NCI-H69 (cell line): ENCODE measurements at regions not wholly inside any gene's neighbourhood (a gene's known extent, or its start where the extent isn't known, plus 50 kb on each side); places are given as distances from the start of the nearest gene placed in this dataset.
A peak's percentile ranks its signal among the peaks of the same experiment; 100 is the strongest.

Experiments used
- DNase-seq: peaks from one replicate; lab custom pipeline; 2025; lab: John Stamatoyannopoulos, UW

DNA sequence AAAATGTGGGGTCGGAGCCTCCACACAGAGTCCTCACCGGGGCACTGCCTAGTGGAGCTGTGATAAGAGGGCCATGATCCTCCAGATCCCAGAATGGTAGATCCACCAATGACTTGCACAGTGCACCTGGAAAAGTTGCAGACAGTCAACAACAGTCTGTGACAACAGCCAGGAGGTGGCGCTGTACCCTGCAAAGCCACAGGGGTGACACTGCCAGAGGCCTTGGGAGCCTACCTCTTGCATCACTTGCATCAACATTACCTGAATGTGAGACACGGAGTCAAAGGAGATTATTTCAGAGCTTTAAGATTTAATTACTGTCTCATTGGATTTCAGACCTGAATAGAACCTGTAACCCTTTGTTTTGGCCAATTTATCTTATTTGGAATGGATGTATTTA, 614.1 kb upstream of the CDH9 start:
- DNase-seq, result peak; percentile 5

- DNase-seq, result no peak
These were observed 600.7 kb upstream of the CDH9 start for GRCh38 chr5:27639005-27639612.

DNA sequence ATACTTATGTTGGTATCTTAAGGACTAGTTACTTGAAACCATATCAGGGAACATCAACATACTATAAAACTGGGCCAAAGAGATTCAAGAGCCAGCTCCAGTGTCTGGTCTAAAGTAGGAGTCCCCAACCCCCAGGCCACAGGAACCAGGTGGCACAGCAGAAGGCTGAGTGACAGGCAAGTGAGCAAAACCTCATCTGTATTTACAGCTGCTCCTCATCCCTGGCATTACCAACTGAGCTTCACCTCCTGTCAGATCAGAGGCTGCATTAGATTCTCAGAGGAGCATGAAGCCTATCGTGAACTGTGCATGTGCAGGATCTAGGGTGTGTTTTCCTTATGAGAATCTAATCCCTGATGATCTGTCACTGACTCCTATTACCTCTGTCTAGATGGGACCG, 581.6 kb upstream of the CDH9 start:
- no peak for DNase-seq

GRCh38 chr5:27612161-27612560, 573.8 kb upstream of the CDH9 start:
- DNase-seq, result no peak

DNA sequence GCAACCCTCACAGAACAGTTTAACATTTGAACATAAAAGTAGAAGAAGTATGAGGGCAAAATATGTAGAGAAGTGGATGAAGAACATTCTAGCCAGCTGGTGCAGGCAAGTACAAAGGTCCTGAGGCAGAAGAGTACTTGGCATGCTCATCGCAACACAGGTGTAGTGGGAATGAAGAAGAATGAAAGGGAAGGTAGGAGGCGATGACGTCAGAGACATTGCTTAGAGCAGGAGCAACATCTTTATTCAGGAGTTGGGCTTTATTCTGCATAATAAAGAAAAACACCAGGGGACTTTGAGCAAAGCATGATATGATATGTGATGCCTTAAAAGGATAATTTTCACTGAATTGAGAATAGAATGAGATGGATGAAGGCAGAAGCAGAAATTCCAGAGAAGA, 570.6 kb upstream of the CDH9 start:
- DNase-seq, result no peak

DNA sequence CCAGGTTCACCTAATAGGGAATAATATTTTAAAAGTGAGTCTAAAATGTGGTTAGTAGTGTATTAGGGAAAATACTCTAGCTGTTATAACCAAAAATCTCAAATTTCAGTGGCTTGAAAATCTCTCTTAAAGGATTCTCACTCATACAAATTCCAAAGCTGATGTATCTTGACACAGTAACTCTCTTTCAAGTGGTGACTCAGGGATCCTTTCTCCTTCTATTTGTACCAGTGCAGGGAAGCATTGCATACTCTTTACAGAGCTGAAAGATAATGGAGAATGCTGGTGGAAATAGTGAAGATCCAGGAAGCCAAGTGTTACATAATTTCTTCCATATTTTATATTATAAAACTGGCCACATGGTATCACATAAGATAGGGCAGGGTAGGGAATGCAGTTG, 560.2 kb upstream of the CDH9 start:
- DNase-seq, result no peak

DNA sequence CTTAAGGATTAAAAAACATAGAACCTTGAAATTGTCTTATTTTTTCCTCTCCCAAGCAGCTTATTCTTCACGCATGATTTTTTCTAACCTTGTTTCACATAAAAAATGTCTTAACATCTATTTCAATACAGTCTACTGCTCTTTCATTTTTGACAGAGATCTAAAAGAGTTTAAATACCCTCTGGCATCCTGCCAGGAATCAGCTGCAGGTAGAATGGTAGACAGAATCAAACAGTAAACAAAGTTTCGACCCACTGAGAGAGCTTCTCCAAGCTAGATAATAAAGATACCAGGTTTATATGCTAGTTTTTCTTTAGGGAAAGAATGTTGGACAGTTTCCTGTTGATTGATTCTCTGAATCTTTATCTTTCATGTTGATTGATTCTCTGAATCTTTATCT, 555.8 kb upstream of the CDH9 start:
- peak; percentile 38 for DNase-seq

- DNase-seq, result no peak
These were observed 553.8 kb upstream of the CDH9 start for GRCh38 chr5:27592231-27592630.

DNA sequence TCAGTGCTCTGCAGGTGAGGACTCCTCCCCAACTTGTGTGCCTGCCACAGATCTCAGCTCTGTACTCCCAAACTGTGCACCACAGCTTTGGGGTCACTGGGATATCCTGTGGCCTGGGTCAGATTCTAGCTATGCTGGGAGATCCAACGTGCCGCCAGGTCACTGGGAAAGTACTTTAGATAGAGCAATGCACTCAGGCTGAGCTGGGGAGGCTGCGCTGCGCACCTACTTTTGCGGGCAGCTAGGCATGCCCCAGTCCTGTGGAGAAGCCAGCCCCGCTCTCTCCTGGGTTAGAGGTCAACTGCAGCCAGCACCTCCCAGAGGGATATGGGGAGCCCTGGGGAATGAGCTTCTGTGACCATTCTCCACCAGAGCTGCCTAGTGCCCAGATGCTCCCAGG, 552.1 kb upstream of the CDH9 start:
- no peak for DNase-seq

- no peak for DNase-seq
These were observed 539.9 kb upstream of the CDH9 start for GRCh38 chr5:27578279-27578678.

DNA sequence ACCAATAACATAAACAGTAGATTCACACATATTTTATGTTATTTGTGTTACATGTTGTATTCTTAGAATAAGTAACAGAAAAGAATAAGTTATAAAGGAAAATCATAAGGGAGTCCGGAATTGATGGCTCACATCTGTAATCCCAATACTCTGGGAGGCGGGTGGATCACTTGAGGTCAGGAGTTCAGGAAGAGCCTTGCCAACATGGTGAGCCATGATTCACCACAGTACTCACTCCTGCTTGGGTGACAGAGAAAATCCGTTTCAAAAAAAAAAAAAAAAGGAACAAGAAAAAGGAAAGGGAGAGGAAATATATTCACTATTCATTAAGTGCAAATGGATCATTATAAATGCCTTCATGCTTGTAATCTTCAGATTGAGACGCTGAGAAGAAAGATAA, 533.3 kb upstream of the CDH9 start:
- no peak for DNase-seq

DNA sequence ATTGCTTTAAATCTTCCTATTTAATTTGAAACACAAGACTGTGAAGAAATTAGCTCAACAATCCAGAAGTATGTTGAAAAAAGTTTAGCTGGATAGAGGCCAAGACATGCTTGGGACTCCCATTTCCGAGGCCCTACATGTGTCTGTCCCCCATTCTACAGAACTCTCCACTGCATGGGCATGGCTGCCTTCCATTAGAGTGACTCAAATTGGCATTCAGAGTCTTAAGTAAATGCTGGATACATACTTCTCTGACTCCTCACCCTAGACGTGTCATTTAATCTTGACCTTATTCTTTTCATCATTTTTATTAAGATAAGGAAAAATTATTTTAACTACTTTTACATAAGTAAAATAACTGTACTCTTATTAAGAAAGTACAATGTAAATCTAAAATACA, 530.4 kb upstream of the CDH9 start:
- DNase-seq, result no peak

DNA sequence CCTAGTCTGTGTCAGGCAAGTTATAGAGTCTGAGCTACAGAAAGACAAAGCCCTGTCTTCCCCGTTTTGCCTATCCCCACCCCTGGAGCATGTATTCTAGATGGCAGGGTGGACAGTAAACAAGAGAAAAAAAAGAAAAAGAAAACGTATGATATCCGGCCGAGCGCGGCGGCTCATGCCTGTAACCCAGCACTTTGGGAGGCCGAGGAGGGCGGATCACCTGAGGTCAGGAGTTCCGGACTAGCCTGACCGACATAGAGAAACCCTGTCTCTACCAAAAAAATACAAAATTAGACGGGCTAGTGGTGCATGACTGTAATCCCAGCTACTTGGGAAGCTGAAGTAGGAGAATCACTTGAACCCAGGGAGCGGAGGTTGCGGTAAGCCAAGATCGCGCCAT, 523.0 kb upstream of the CDH9 start:
- DNase-seq, result no peak

DNA sequence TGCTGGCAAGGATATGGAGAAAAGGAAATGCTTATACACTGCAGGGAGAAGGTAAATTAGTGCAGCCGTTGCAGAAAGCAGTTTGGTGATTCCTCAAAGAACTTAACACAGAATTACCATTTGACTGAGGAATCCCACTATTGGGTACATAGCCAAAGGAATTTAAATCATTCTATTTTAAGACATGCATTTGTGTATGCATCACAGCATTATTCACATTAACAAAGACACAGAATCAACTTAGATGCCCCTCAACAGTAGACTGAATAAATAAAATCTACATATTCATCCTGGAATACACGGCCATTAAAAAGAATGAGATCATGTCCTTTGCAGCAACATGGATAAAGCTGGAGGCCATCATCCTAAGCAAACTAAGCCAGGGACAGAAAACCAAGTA, 510.1 kb upstream of the CDH9 start:
- no peak for DNase-seq

DNA sequence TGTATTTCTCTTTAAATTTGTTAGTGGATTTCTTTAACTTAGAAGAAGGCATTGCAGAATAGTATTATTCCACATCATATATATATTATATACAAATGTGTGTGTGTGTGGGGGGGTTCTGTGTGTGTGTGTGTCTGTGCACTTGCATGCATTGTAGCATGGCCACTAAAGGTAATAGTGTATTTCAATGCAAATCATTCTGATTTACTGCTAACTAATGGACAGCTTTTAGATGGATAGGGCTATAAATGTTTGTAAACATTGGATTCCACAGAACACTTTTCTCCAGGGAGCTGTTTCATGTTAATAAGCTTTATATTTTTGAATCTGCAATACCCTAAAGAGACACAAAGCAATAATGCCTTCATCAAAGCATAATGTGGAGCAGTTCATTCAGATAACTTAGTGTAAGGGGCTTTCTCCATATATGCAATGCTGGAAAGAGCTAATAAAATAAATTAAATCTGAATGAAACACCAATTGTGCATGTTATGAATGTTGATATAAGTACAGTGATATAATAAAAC, 496.7 kb upstream of the CDH9 start:
- DNase-seq, result no peak

DNA sequence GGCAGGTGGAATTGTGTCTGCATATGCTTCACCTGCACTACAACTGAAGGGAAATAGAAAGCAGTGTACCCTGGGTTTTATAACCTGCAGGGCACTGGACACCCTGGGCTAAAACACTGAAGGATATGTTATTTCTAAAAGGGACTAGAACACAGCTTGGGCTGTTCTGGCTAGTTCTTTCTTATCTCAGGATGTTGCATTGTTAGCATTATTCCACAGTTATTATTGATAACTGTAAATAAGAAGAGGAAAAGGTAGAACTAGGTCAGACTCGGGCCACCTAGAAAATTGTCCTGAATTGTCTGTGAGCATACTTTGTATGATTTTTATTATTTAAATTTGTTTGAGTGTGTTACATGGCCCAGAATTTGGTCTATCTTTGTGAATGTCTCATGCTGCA, 493.9 kb upstream of the CDH9 start:
- DNase-seq, result no peak

DNA sequence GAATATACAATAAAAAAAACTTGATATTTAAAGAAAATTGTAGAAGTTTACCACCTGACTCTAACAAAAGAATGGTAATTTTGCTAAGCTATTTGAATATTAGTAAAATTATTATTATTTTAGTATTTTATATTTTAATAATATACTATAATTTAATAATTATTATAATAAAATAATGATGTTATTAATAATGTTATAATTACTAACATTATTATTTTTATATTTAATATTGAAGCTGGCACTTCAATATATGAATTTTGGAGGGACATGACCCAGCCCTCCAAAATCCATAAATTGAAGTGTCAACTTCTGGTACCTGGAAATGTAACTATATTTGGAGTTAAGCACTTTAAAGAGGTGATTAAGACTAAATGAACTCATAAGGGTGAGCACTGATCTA, 486.1 kb upstream of the CDH9 start:
- DNase-seq, result no peak

- DNase-seq, result peak; percentile 59
These were observed 485.2 kb upstream of the CDH9 start for GRCh38 chr5:27523629-27524028.

GRCh38 chr5:27516437-27516836, 478.1 kb upstream of the CDH9 start:
- no peak for DNase-seq

GRCh38 chr5:27511061-27511460, 472.7 kb upstream of the CDH9 start:
- DNase-seq, result no peak

DNA sequence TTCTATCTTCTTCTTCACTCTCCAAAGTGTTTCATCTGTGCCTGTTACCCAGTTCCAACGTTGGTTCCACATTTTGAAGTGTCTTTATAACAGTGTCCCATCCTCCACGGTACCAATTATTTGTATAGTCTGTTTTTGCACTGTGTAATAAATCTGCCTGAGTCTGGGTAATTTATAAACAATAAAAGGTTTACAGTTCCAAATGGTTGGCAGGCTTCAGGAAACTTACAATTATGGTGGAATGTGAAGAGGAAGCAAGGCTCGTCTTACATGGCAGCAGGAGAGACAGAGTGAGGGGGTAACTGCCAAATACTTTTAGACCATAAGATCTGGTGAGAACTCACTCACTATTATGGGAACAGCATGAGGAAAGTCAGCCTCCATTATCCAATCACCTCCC, 465.4 kb upstream of the CDH9 start:
- DNase-seq, result no peak

- no peak for DNase-seq
These were observed 463.9 kb upstream of the CDH9 start for GRCh38 chr5:27502236-27502635.

- DNase-seq, result no peak
These were observed 459.1 kb upstream of the CDH9 start for GRCh38 chr5:27497491-27497890.

GRCh38 chr5:27494887-27495286, 456.5 kb upstream of the CDH9 start:
- peak; percentile 22 for DNase-seq
